Tibial artery (tissue), 4 donors: ENCODE measurements at regions not wholly inside any gene's neighbourhood (a gene's known extent, or its start where the extent isn't known, plus 50 kb on each side); places are given as distances from the start of the nearest gene placed in this dataset.

Source experiments
- DNase-seq, 2 donors: peaks; one replicate each; pipeline ENCODE4 v3.0.0-alpha.2; 2019
- H3K27ac ChIP-seq, 2 donors: fragments of 200-600 bp; sonication (generic) in 1 of 2; 1 replicate in 1 of 2; 2 replicates in 1 of 2; pipeline ENCODE4 v1.5.1; 2018 to 2019; ENCODE audit warnings: mild to moderate bottlenecking in 1 of 2
- H3K27me3 ChIP-seq, 2 donors: fragments of 200-600 bp; sonication (generic) in 1 of 2; one replicate each; pipeline versions ENCODE4 v1.5.1 to v1.6.0; 2016 to 2019
- H3K36me3 ChIP-seq, 3 donors: fragments of 200-600 bp; sonication (generic) in 2 of 3; one replicate each; pipeline ENCODE4 v1.5.1; 2016 to 2019; ENCODE audit warnings: mild to moderate bottlenecking in 2 of 3
- H3K4me1 ChIP-seq, 4 donors: fragments of 200-600 bp; sonication (generic) in 2 of 4; 1 replicate in 3 of 4; 2 replicates in 1 of 4; pipeline ENCODE4 v1.5.1; 2016 to 2019
- H3K4me3 ChIP-seq, 2 donors: fragments of 200-600 bp; sonication (generic) in 1 of 2; 1 replicate in 1 of 2; 2 replicates in 1 of 2; pipeline ENCODE4 v1.5.1; 2018 to 2019; ENCODE audit warnings: mild to moderate bottlenecking in 2 of 2
- H3K9me3 ChIP-seq, 3 donors: fragments of 200-600 bp; sonication (generic) in 1 of 3; one replicate each; pipeline ENCODE4 v1.5.1; 2016 to 2019
- CTCF ChIP-seq, 2 experiments: fragments of 200-600 bp in 1 of 2; fragments of 450-650 bp in 1 of 2; IDR thresholded peaks; one replicate each; pipeline ENCODE4 v1.5.1; 2017 to 2019; ENCODE audit warnings: antibody characterized with exemption in 2 of 2, mild to moderate bottlenecking in 1 of 2, moderate library complexity in 1 of 2
- intact Hi-C: fragments of 100-400 bp; cut with DNase I; formaldehyde crosslinking; loops from one replicate; pipeline ENCODE4 v1.15.0; 2023; ENCODE audit warnings: low total_unique reads

- H3K4me1 ChIP-seq, result no peaks in the 10 kb centered on the region
- no peak for TF ChIP-seq CTCF (IDR thresholded peaks at IDR 0.05)
- H3K36me3 ChIP-seq, result no peaks in the 10 kb centered on the region
- intact Hi-C loops, result no loop called here
- no peaks in the 10 kb centered on the region for H3K27me3 ChIP-seq
- peaks cover 0 to 19% (median 12%) of the 10 kb centered on the region in 3 donors for H3K9me3 ChIP-seq
- DNase-seq, result no peak
- no peak overlapping the region for H3K4me3 ChIP-seq
- no peak overlapping the region for H3K27ac ChIP-seq
Measured at GRCh38 chr19:57002195-57002601, 117.6 kb upstream of the USP29 start.

- Histone ChIP-seq H3K36me3 (no peaks in the 10 kb centered on the region), H3K4me3 (no peak overlapping the region), H3K27ac (no peak overlapping the region), H3K4me1 (no peaks in the 10 kb centered on the region), H3K27me3 (no peaks in the 10 kb centered on the region), H3K9me3 (peaks cover 0 to 19% (median 12%) of the 10 kb centered on the region in 3 donors)
- DNase-seq, result no peak
- intact Hi-C loops, result no loop called here
- no peak for TF ChIP-seq CTCF (IDR thresholded peaks at IDR 0.05)
Measured at GRCh38 chr19:57002710-57003109, 117.1 kb upstream of the USP29 start.

- no peaks in the 10 kb centered on the region for H3K36me3 ChIP-seq
- H3K27ac ChIP-seq, result no peak overlapping the region
- H3K9me3 ChIP-seq, result peaks cover 0 to 19% (median 12%) of the 10 kb centered on the region in 3 donors
- no peak for TF ChIP-seq CTCF (IDR thresholded peaks at IDR 0.05)
- intact Hi-C loops, result no loop called here
- no peak overlapping the region for H3K4me3 ChIP-seq
- no peak for DNase-seq
- no peaks in the 10 kb centered on the region for H3K27me3 ChIP-seq
- no peaks in the 10 kb centered on the region for H3K4me1 ChIP-seq
Measured at GRCh38 chr19:57004418-57004817, 115.4 kb upstream of the USP29 start.

DNA sequence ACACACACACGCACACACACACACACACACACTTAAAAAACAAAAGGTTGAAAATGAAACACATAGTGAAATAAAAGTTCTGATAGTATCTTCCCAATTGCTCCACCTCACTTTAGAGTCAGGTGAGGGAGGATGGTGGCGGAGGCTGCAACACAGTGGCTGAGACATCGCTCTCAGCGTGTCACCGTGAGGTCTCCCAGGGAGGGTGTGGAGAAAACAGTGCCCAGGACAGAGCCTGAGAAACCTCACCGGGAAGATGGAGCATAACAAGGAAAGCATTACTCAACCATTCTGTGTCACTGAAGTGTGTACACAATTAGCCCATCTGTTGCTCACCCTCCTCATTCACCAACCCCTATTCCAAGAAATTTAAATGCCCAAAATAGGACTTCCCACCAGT, 111.4 kb upstream of the USP29 start:
- H3K4me3 ChIP-seq, result no peak overlapping the region

GRCh38 chr19:57010541-57010940, 109.2 kb upstream of the USP29 start:
- intact Hi-C loops, result no loop called here
- Histone ChIP-seq H3K4me3 (no peak overlapping the region), H3K27me3 (no peaks in the 10 kb centered on the region), H3K36me3 (no peaks in the 10 kb centered on the region), H3K4me1 (no peaks in the 10 kb centered on the region), H3K9me3 (peaks cover 0 to 4% (median 0%) of the 10 kb centered on the region in 3 donors), H3K27ac (no peak overlapping the region)
- no peak for DNase-seq
- TF ChIP-seq CTCF (IDR thresholded peaks at IDR 0.05), result no peak

More for the DNA sequence above, 111.4 kb upstream of the USP29 start:
- TF ChIP-seq CTCF (IDR thresholded peaks at IDR 0.05), result no peak
- Histone ChIP-seq H3K9me3 (peaks cover 0 to 8% (median 5%) of the 10 kb centered on the region in 3 donors), H3K27me3 (no peaks in the 10 kb centered on the region), H3K36me3 (no peaks in the 10 kb centered on the region), H3K4me1 (no peaks in the 10 kb centered on the region), H3K27ac (no peak overlapping the region)
- no peak for DNase-seq
- intact Hi-C loops, result no loop called here

- Histone ChIP-seq H3K36me3 (no peaks in the 10 kb centered on the region), H3K27me3 (no peaks in the 10 kb centered on the region), H3K4me1 (no peaks in the 10 kb centered on the region), H3K27ac (no peak overlapping the region), H3K9me3 (peaks cover 0 to 12% (median 0%) of the 10 kb centered on the region in 3 donors), H3K4me3 (no peak overlapping the region)
- intact Hi-C loops, result no loop called here
- no peak for TF ChIP-seq CTCF (IDR thresholded peaks at IDR 0.05)
- DNase-seq, result no peak
Measured at GRCh38 chr19:57016076-57016475, 103.7 kb upstream of the USP29 start.
